Tibial nerve (tissue), 4 donors: ENCODE measurements at regions not wholly inside any gene's neighbourhood (a gene's known extent, or its start where the extent isn't known, plus 50 kb on each side); places are given as distances from the start of the nearest gene placed in this dataset.

ENCODE experiments used
- CTCF ChIP-seq, 5 experiments: fragments of 200-600 bp in 3 of 5; fragments of 450-650 bp in 2 of 5; sonication (generic) in 3 of 5; IDR thresholded peaks; one replicate each; pipeline ENCODE4 v1.5.1; 2016 to 2019; ENCODE audit warnings: antibody characterized with exemption in 5 of 5, mild to moderate bottlenecking in 3 of 5, moderate library complexity in 2 of 5
- EP300 ChIP-seq, 2 donors: sonication (generic); formaldehyde crosslinking; IDR thresholded peaks; one replicate each; pipeline ENCODE4 v1.6.1; 2017; ENCODE audit warnings: antibody characterized with exemption in 2 of 2, mild to moderate bottlenecking in 1 of 2
- POLR2A ChIP-seq, 2 donors: fragments of 450-650 bp; IDR thresholded peaks; one replicate each; pipeline ENCODE4 v1.6.1; 2017; ENCODE audit warnings: antibody characterized with exemption in 2 of 2, mild to moderate bottlenecking in 2 of 2, moderate library complexity in 2 of 2

DNA sequence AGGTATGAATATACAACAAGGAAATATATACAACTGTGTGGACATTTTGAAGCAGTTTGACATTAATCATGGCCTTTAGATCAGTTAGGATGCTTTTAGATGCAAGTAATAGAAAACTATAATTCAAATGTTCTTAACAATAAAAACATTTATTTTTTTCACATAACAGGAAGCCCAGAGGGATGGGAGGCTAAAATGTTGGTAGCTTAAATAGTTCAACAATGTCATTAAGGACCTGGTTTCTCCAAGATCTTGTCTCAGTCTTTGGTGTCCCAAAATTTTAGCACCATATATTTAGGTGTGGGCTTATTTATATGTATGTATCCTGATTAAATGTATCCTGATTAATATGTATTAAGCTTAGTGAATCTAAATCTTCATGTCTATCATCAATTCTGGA is 292.4 kb downstream of the NUAK1 start:
- TF ChIP-seq CTCF (IDR thresholded peaks at IDR 0.05) (no peak), POLR2A (IDR thresholded peaks at IDR 0.05) (no peak), EP300 (IDR thresholded peaks at IDR 0.05) (no peak)
